Heart left ventricle (tissue), 13 donors: ENCODE measurements at regions not wholly inside any gene's neighbourhood (a gene's known extent, or its start where the extent isn't known, plus 50 kb on each side); places are given as distances from the start of the nearest gene placed in this dataset.

Experiments used
- POLR2A ChIP-seq, 2 donors: fragments of 450-650 bp; IDR thresholded peaks; one replicate each; pipeline ENCODE4 v1.6.1; 2017; ENCODE audit warnings: antibody characterized with exemption in 2 of 2, mild to moderate bottlenecking in 2 of 2, moderate library complexity in 2 of 2
- TF ChIP-seq, protein P1 (sequence below), 12 donors: fragments of 200-600 bp; sonication (generic) in 4 of 12; IDR thresholded peaks; one replicate each; pipeline versions ENCODE4 v1.5.0 to v1.8.0; 2018 to 2022; ENCODE audit warnings: antibody characterized with exemption in 12 of 12, mild to moderate bottlenecking in 5 of 12
- donor health status: ischemic (EF 13 %, LVEDD 7.1; RV severe dilation, severe dysfunction).
- donor health status: DM: no; HTN: yes; CAD: no.
- donor health status: DM: no; HTN: no; CAD: no.
- donor health status: ischemic (EF 25% LVEDD 6.9; RV normal size, moderate dysfunction).
- donor health status: ischemic (EF 25% LVEDD 5.7; RV mildly dilated, moderate dysfunction).
- donor health status: ischemic (EF 35%, LVEDD 5.7; RV mildly dilated, moderate dysfunction).
- donor health status: nonischemic (EF 11% LVEDD 7.7; RV severe dilation, severe dysfunction).
- donor health status: DM: yes; HTN: yes; CAD: no.
- donor health status: PGD.
- donor health status: ischemic (EF 29% LVEDD 5.4; RV normal size, mild dysfunction).
- donor health status: nonischemic (EF 23%, LVEDD 6.1; RV moderate dilation, normal function).

DNA sequence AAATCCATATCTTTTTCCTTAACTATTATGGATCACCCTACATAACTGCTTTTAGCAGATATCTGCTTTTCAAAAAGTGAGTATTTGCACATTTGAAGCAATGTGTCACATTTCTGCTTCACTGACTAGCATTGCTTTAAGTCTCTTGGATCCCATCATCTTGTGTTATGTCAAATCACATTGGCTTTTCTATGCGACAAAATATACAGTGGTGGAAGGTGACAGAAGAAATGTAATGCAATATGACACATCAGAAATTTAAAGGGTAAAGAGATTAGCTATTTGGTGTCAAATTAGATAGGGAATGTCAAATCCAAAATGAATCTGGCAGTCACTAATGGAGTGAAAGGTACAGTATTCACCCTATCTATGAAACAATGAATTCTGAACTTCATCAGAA, 1282.1 kb upstream of the PCDH20 start:
- TF ChIP-seq, protein P1, sequence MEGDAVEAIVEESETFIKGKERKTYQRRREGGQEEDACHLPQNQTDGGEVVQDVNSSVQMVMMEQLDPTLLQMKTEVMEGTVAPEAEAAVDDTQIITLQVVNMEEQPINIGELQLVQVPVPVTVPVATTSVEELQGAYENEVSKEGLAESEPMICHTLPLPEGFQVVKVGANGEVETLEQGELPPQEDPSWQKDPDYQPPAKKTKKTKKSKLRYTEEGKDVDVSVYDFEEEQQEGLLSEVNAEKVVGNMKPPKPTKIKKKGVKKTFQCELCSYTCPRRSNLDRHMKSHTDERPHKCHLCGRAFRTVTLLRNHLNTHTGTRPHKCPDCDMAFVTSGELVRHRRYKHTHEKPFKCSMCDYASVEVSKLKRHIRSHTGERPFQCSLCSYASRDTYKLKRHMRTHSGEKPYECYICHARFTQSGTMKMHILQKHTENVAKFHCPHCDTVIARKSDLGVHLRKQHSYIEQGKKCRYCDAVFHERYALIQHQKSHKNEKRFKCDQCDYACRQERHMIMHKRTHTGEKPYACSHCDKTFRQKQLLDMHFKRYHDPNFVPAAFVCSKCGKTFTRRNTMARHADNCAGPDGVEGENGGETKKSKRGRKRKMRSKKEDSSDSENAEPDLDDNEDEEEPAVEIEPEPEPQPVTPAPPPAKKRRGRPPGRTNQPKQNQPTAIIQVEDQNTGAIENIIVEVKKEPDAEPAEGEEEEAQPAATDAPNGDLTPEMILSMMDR (IDR thresholded peaks at IDR 0.05), result no peak
- no peak for TF ChIP-seq POLR2A (IDR thresholded peaks at IDR 0.05)
